Cardiac fibroblast (primary cell): ENCODE measurements at regions not wholly inside any gene's neighbourhood (a gene's known extent, or its start where the extent isn't known, plus 50 kb on each side); places are given as distances from the start of the nearest gene placed in this dataset.

ENCODE experiments used
- DNase-seq, 2 donors: peaks; one replicate each; pipeline versions ENCODE4 v3.0.0 to v3.0.0-alpha.2; 2010; ENCODE audit warnings: low read depth in 2 of 2
- H3K4me3 ChIP-seq, 2 donors: replicated peaks in 1 of 2; 1 replicate in 1 of 2; 2 replicates in 1 of 2; pipeline ENCODE4 v1.5.1; 2011; ENCODE audit warnings: low read depth in 2 of 2, low read length in 2 of 2, mild to moderate bottlenecking in 2 of 2, moderate library complexity in 1 of 2
- TF ChIP-seq, protein P1 (sequence below): IDR thresholded peaks from one replicate; pipeline ENCODE4 v1.5.1; 2011; ENCODE audit warnings: low read depth, mild to moderate bottlenecking, low read length, inconsistent platforms

DNA sequence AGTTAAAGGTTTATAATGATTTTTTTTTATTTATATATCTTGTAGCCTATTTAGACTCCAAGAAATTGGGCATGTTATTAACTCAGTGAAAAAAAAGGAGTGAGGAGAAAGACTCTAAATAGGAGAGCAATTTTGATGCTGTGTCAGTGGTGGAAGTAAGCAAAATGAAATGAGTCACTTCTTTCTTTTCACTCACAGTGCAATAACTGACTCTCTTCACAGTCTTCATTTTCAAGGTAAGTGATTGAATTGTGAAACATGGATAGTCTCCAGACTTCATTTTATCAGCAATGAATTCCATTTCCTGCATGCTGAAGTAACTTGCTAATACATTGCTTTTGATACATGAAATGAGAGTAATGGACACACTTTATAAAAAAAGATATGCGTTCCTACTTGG lies 2271.5 kb downstream of the PCDH7 start:
- no peak overlapping the region for H3K4me3 ChIP-seq
- TF ChIP-seq, protein P1, sequence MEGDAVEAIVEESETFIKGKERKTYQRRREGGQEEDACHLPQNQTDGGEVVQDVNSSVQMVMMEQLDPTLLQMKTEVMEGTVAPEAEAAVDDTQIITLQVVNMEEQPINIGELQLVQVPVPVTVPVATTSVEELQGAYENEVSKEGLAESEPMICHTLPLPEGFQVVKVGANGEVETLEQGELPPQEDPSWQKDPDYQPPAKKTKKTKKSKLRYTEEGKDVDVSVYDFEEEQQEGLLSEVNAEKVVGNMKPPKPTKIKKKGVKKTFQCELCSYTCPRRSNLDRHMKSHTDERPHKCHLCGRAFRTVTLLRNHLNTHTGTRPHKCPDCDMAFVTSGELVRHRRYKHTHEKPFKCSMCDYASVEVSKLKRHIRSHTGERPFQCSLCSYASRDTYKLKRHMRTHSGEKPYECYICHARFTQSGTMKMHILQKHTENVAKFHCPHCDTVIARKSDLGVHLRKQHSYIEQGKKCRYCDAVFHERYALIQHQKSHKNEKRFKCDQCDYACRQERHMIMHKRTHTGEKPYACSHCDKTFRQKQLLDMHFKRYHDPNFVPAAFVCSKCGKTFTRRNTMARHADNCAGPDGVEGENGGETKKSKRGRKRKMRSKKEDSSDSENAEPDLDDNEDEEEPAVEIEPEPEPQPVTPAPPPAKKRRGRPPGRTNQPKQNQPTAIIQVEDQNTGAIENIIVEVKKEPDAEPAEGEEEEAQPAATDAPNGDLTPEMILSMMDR: no peak
- no peak for DNase-seq

DNA sequence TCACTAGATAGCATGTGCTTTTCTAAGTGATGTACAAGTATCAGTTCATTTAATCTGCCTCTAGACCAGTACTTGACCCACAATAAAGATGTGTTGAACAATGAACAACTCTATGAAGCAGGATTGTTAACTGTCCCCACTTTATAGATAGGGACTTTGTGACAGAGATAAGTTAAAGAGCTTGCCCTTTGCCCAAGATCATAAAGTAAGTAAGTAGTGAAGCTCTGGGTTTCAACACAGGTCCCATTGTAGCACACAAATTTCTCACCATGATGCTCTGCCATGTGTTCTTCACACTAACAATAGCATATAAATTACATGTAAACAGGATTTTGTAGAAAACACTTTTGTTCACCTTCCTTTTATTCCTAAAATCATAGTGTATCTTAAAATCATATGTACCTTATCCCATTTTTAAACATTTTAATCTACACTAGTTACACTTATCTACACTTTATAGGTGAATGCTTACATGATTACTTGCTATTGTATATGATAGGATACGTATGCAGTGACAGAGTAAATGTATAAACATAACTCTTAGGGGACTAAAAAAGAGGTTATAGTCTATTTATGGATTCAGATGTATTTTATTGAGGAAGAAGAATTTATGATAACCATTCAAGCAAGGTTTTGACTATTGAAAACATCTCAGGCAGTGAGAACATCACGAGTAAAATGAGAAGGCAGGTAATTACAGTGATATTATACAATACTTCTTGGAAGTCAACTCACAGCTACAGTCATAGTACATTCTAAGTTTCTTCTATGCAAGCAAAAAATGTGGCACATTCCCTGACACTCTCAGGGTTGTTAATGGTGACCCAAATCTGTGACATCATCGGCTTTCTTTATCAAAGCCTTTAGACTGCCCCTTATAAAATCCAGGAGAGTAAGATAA lies 2275.1 kb downstream of the PCDH7 start:
- no peak for DNase-seq
- TF ChIP-seq, protein P1: no peak
- H3K4me3 ChIP-seq: no peak overlapping the region

DNA sequence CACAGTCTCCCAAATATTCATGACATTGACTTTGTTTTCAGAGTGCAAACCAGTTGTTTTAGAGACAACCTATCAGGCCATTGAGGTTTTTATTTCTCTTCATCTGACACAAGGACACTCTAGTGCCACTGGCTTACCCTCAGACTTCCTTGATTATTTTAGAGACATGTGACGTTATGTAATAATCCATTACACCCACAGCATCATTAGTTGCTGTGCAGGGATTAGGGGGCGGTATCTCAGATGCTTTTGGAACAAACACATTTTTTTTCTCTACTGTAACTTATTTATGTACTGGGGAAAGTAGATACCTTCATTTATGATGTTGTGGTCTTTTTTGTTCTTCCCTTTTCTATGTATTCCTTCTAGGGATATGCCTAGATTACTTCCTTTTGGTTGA lies 2293.1 kb downstream of the PCDH7 start:
- TF ChIP-seq, protein P1: no peak
- DNase-seq: no peak
- H3K4me3 ChIP-seq: no peak overlapping the region

DNA sequence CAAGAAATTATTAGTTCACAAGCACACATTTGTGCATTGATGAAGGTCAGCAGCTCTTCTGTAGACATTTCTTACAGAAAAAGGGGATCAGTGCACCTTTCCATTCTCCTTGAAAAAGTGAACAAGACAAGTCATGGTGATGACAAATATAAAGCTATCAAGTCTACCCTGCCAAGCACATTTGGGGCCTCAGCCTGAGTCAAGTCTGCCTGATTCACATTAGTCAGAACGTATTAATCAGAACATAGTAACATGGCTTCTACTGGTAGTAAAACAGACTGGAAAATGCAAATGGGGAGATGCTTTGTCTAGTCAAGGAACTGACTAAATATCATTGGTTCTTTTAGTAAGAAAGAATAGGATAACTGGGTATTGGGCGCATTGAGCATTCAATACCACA lies 2305.1 kb downstream of the PCDH7 start:
- no peak overlapping the region for H3K4me3 ChIP-seq
- DNase-seq: no peak
- TF ChIP-seq, protein P1: no peak

DNA sequence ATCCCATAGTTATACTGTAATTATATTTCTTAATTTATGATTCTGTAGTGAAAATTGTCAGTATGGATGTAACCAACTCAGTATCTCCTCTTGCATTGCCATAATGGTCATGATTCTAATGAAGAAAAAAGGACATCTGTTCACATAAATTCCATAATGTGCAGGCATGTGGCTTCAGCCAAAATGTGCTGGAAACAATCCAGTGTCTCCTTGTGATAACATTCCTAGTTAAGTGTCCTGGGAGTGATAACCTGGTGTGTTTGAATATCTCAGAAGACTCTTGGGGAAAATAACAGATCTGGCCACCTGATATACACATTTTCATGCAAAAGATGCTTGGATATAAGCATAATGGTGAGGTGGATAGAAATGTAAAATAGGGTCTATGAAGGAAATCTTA lies 2309.8 kb downstream of the PCDH7 start:
- DNase-seq: no peak
- TF ChIP-seq, protein P1: no peak
- no peak overlapping the region for H3K4me3 ChIP-seq

DNA sequence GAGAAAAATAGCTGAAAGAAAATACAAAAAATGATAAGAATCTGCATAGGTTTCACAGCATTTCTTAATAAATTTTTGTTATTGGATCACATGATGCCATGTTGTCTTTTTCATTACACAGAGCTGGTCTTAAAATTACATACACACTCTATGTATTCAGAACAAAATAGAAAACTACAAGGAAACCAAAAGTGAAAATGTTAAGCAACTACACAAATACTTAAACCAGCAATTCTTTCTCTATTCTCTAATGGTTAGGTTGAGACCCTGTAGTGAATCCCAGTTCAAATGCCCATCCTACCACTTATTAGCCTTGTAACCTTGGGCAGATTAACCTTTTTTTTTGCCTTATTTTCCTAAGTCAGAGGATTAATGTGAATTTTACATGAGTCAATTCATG lies 2311.2 kb downstream of the PCDH7 start:
- DNase-seq: no peak
- TF ChIP-seq, protein P1: no peak
- no peak overlapping the region for H3K4me3 ChIP-seq
